Tongue (tissue), 1 donor: ENCODE measurements at regions not wholly inside any gene's neighbourhood (a gene's known extent, or its start where the extent isn't known, plus 50 kb on each side); places are given as distances from the start of the nearest gene placed in this dataset.
A peak's percentile ranks its signal among the peaks of the same experiment; 100 is the strongest.

Source experiments
- DNase-seq: peaks from one replicate; pipeline ENCODE4 v3.0.0-alpha.2; 2015

- DNase-seq, result no peak
These were observed 216.1 kb upstream of the SUCLG2 start for GRCh38 chr3:67870477-67870876.

GRCh38 chr3:67866571-67866970, 212.2 kb upstream of the SUCLG2 start:
- DNase-seq, result no peak

- no peak for DNase-seq
These were observed 210.3 kb upstream of the SUCLG2 start for GRCh38 chr3:67864587-67865183.

GRCh38 chr3:67863869-67864268, 209.5 kb upstream of the SUCLG2 start:
- peak; percentile 5 for DNase-seq

GRCh38 chr3:67860429-67860828, 206.0 kb upstream of the SUCLG2 start:
- DNase-seq, result no peak

- DNase-seq, result no peak
These were observed 204.1 kb upstream of the SUCLG2 start for GRCh38 chr3:67858492-67858891.

GRCh38 chr3:67856718-67857117, 202.3 kb upstream of the SUCLG2 start:
- DNase-seq, result no peak

GRCh38 chr3:67854663-67855062, 200.3 kb upstream of the SUCLG2 start:
- peak; percentile 12 for DNase-seq

GRCh38 chr3:67853520-67853919, 199.1 kb upstream of the SUCLG2 start:
- DNase-seq, result no peak

GRCh38 chr3:67848299-67848698, 193.9 kb upstream of the SUCLG2 start:
- DNase-seq, result no peak

- DNase-seq, result no peak
These were observed 191.8 kb upstream of the SUCLG2 start for GRCh38 chr3:67846166-67846565.

GRCh38 chr3:67832817-67833216, 178.4 kb upstream of the SUCLG2 start:
- DNase-seq, result no peak

GRCh38 chr3:67831262-67831661, 176.8 kb upstream of the SUCLG2 start:
- DNase-seq, result no peak

- DNase-seq, result no peak
These were observed 174.1 kb upstream of the SUCLG2 start for GRCh38 chr3:67828486-67829010.

- DNase-seq, result no peak
These were observed 166.7 kb upstream of the SUCLG2 start for GRCh38 chr3:67821135-67821534.

- peak; percentile 4 for DNase-seq
These were observed 165.0 kb upstream of the SUCLG2 start for GRCh38 chr3:67819447-67819846.

- DNase-seq, result no peak
These were observed 155.0 kb upstream of the SUCLG2 start for GRCh38 chr3:67809370-67809935.

- DNase-seq, result no peak
These were observed 154.5 kb upstream of the SUCLG2 start for GRCh38 chr3:67808906-67809305.

- DNase-seq, result no peak
These were observed 150.2 kb upstream of the SUCLG2 start for GRCh38 chr3:67804578-67804977.

- DNase-seq, result no peak
These were observed 149.7 kb upstream of the SUCLG2 start for GRCh38 chr3:67804089-67804488.

- peak; percentile 41 for DNase-seq
These were observed 144.0 kb upstream of the SUCLG2 start for GRCh38 chr3:67798412-67798811.

- DNase-seq, result no peak
These were observed 137.2 kb upstream of the SUCLG2 start for GRCh38 chr3:67791620-67792019.

GRCh38 chr3:67790043-67790442, 135.6 kb upstream of the SUCLG2 start:
- peak; percentile 32 for DNase-seq

- DNase-seq, result no peak
These were observed 134.0 kb upstream of the SUCLG2 start for GRCh38 chr3:67788396-67788795.
